ENCODE measurements at regions not wholly inside any gene's neighbourhood (a gene's known extent, or its start where the extent isn't known, plus 50 kb on each side); places are given as distances from the start of the nearest gene placed in this dataset.
"Not testable (repeated sequence)": the region's sequence is repeated elsewhere in the genome, so short reads cannot be mapped to it uniquely, and the experiment has no call there.

- H3K9me3 ChIP-seq (ENCODE audit: control insufficient read depth, insufficient read depth, low read length) = no peaks in the 10 kb centered on the region; the same call in 1 of the 2 replicates
- H3K4me1 ChIP-seq (ENCODE audit: insufficient read depth, low read length) = no peaks in the 10 kb centered on the region
- no peak overlapping the region for H3K9ac ChIP-seq (ENCODE audit: low read depth, low read length)
- no peaks in the 10 kb centered on the region for H3K36me3 ChIP-seq (ENCODE audit: insufficient read depth, low read length)
These were observed 821.6 kb downstream of the ANKRD7 start for GRCh38 chr7:119046068-119046467.

DNA sequence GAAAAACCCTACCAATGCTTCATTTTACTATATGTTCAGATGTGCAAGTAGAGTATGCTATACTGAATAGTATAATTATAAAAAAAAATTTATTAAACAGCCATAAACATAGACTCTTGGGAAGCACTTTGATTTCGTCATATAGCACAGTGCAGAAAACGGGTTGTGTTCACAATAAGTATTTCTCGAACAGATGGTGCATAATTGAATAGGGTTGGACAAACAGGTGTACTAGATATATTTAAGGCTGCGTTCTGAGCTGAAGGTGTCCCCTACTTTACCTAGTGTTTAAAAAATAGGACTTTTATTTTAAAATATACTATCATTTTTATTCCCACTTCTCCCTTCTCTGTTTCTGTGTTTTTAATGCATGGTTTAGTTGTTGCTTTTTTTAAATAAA, 841.5 kb downstream of the ANKRD7 start:
- H3K36me3 ChIP-seq (ENCODE audit: insufficient read depth, low read length) = no peaks in the 10 kb centered on the region
- no peaks in the 10 kb centered on the region for H3K9me3 ChIP-seq (ENCODE audit: control insufficient read depth, insufficient read depth, low read length)
- H3K4me1 ChIP-seq (ENCODE audit: insufficient read depth, low read length) = no peaks in the 10 kb centered on the region
- no peak overlapping the region for H3K9ac ChIP-seq (ENCODE audit: low read depth, low read length)

DNA sequence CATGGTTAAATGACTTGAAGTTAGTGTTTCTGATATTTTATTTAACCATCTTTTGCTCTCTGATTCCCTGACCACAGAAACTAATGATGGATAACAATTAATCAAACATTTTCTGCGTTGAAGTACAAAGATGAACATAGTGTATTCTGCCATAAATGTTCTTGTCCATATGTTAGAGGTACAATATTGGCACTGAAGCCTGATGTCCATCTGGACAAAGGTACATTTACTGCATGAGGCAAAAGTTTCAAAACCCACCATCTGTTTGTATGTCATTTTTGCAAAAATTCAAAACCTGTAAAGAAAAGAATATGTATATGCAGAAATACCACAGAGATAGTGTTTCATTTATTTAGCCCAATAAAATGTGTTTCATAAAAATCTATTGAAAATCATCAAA, 861.5 kb downstream of the ANKRD7 start:
- Histone ChIP-seq H3K9me3 (ENCODE audit: control insufficient read depth, insufficient read depth, low read length) (no peaks in the 10 kb centered on the region), H3K4me1 (ENCODE audit: insufficient read depth, low read length) (no peaks in the 10 kb centered on the region), H3K9ac (ENCODE audit: low read depth, low read length) (no peak overlapping the region), H3K36me3 (ENCODE audit: insufficient read depth, low read length) (no peaks in the 10 kb centered on the region)

- Histone ChIP-seq H3K9ac (ENCODE audit: low read depth, low read length) (no peak overlapping the region), H3K36me3 (ENCODE audit: insufficient read depth, low read length) (no peaks in the 10 kb centered on the region), H3K9me3 (ENCODE audit: control insufficient read depth, insufficient read depth, low read length) (peaks cover 4% of the 10 kb centered on the region), H3K4me1 (ENCODE audit: insufficient read depth, low read length) (no peaks in the 10 kb centered on the region)
These were observed 866.3 kb downstream of the ANKRD7 start for GRCh38 chr7:119090851-119091250.

- peaks cover 9% of the 10 kb centered on the region for H3K9me3 ChIP-seq (ENCODE audit: control insufficient read depth, insufficient read depth, low read length)
- H3K9ac ChIP-seq (ENCODE audit: low read depth, low read length) = no peak overlapping the region
- no peaks in the 10 kb centered on the region for H3K36me3 ChIP-seq (ENCODE audit: insufficient read depth, low read length)
These were observed 872.2 kb downstream of the ANKRD7 start for GRCh38 chr7:119096683-119097082.

DNA sequence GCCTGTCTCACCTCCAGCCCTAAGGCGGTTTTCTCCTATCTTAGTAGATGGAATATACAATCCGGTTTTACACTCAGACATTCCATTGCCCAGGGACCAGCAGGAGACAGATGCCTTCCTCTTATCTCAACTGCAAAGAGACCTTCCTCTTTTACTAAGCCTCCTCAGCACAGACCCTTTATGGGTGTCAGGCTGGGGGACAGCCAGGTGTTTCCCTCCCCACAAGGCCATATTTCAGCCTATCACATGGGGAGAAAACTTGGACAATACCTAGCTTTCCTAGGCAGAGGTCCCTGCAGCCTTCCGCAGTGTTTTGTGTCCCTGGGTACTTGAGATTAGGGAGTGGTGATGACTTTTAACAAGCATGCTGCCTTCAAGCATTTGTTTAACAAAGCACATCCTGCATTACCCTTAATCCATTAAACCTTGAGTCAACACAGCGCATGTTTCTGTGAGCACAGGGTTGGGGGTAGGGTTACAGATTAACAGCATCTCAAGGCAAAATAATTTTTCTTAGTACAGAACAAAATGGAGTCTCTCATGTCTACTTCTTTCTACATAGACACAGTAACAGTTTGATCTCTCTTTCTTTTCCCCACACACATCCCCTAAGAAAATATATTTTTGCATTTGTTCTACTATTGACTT, 876.2 kb downstream of the ANKRD7 start:
- H3K9ac ChIP-seq (ENCODE audit: low read depth, low read length); H3K36me3 ChIP-seq (ENCODE audit: insufficient read depth, low read length); H3K9me3 ChIP-seq (ENCODE audit: control insufficient read depth, insufficient read depth, low read length): not testable (repeated sequence)
- peaks cover 45% of the 10 kb centered on the region for H3K4me1 ChIP-seq (ENCODE audit: insufficient read depth, low read length)

More at GRCh38 chr7:119096683-119097082, 872.2 kb downstream of the ANKRD7 start:
- peaks cover 19% of the 10 kb centered on the region for H3K4me1 ChIP-seq (ENCODE audit: insufficient read depth, low read length)

- H3K9ac ChIP-seq (ENCODE audit: low read depth, low read length) = no peak overlapping the region
- H3K9me3 ChIP-seq (ENCODE audit: control insufficient read depth, insufficient read depth, low read length) = no peaks in the 10 kb centered on the region
- H3K4me1 ChIP-seq (ENCODE audit: insufficient read depth, low read length) = peaks cover 45% of the 10 kb centered on the region
- H3K36me3 ChIP-seq (ENCODE audit: insufficient read depth, low read length) = no peaks in the 10 kb centered on the region
These were observed 877.8 kb downstream of the ANKRD7 start for GRCh38 chr7:119102291-119102690.

GRCh38 chr7:119105381-119105780, 880.9 kb downstream of the ANKRD7 start:
- no peak overlapping the region for H3K9ac ChIP-seq (ENCODE audit: low read depth, low read length)
- no peaks in the 10 kb centered on the region for H3K36me3 ChIP-seq (ENCODE audit: insufficient read depth, low read length)
- peaks cover 34% of the 10 kb centered on the region for H3K4me1 ChIP-seq (ENCODE audit: insufficient read depth, low read length)
- peaks cover 6% of the 10 kb centered on the region; the same call in 1 of the 2 replicates for H3K9me3 ChIP-seq (ENCODE audit: control insufficient read depth, insufficient read depth, low read length)

DNA sequence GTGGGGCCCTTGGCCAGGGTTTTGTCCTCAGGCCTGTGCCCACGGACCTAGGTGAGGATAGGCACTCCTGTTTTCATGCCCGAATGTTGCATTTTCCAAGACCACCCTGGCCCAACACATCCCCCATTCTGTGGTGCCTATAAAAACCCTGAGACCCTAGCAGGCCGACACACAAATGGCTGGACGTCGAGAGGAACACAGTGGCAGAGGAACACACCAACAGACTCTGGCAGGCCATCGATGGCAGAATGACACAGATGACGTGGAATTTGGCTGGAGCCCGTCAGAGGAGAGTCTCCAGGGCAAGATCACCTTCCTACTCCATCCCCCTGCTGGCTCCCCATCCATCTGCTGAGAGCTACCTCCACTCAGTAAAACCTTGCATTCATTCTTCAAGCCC, 898.8 kb downstream of the ANKRD7 start:
- H3K4me1 ChIP-seq (ENCODE audit: insufficient read depth, low read length) = peaks cover 9% of the 10 kb centered on the region; the same call in 1 of the 2 replicates
- no peaks in the 10 kb centered on the region for H3K36me3 ChIP-seq (ENCODE audit: insufficient read depth, low read length)
- no peaks in the 10 kb centered on the region for H3K9me3 ChIP-seq (ENCODE audit: control insufficient read depth, insufficient read depth, low read length)
- H3K9ac ChIP-seq (ENCODE audit: low read depth, low read length) = no peak overlapping the region

DNA sequence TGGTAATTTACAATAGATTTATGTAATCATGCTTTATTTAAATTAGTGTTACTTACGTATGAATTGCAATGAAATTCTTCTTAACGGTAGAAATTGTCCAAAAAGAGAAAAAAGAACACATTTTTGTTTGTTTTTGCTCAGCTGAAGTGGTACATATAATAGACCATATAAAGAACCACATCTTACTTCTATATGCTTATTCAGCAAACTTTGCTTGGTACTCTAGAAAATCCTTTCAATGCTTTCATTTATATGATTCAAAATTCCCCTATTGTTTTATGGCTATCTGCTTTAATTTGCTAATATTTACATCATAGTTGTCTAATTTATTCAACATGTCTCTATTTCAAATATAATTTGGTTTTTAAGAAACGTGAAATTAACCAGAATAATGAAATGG, 903.2 kb downstream of the ANKRD7 start:
- no peak overlapping the region for H3K9ac ChIP-seq (ENCODE audit: low read depth, low read length)
- no peaks in the 10 kb centered on the region for H3K36me3 ChIP-seq (ENCODE audit: insufficient read depth, low read length)
- H3K9me3 ChIP-seq (ENCODE audit: control insufficient read depth, insufficient read depth, low read length) = no peaks in the 10 kb centered on the region
- peaks cover 9% of the 10 kb centered on the region; the same call in 1 of the 2 replicates for H3K4me1 ChIP-seq (ENCODE audit: insufficient read depth, low read length)

DNA sequence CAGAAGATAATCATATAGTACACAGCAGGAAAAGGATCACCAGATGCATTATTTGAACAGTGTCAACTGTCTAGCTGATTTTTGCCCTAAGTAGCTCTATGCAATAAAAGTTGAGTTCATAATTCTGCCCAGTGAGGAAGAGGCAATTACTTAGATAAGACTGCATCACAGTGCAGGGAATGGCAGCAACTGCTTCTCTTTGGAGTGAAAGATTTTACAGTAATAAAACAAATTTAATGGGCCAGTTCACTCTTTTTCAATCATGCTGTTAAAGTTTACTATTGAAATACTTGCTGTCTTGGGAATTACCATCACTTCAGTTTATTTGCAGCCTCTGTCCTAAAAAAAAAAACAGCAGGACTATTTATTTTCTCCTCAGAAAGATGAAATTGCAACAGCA, 907.9 kb downstream of the ANKRD7 start:
- H3K9me3 ChIP-seq (ENCODE audit: control insufficient read depth, insufficient read depth, low read length) = no peaks in the 10 kb centered on the region
- H3K4me1 ChIP-seq (ENCODE audit: insufficient read depth, low read length) = no peaks in the 10 kb centered on the region
- no peak overlapping the region for H3K9ac ChIP-seq (ENCODE audit: low read depth, low read length)

GRCh38 chr7:119167431-119167830, 942.9 kb downstream of the ANKRD7 start:
- Histone ChIP-seq H3K9ac (ENCODE audit: low read depth, low read length) (no peak overlapping the region), H3K4me1 (ENCODE audit: insufficient read depth, low read length) (no peaks in the 10 kb centered on the region), H3K36me3 (ENCODE audit: insufficient read depth, low read length) (no peaks in the 10 kb centered on the region), H3K9me3 (ENCODE audit: control insufficient read depth, insufficient read depth, low read length) (peaks cover 3% of the 10 kb centered on the region; the same call in 1 of the 2 replicates)

More for the DNA sequence above, 907.9 kb downstream of the ANKRD7 start:
- H3K36me3 ChIP-seq (ENCODE audit: insufficient read depth, low read length) = no peaks in the 10 kb centered on the region

GRCh38 chr7:119172043-119172442, 947.5 kb downstream of the ANKRD7 start:
- H3K36me3 ChIP-seq (ENCODE audit: insufficient read depth, low read length) = no peaks in the 10 kb centered on the region
- H3K4me1 ChIP-seq (ENCODE audit: insufficient read depth, low read length) = no peaks in the 10 kb centered on the region
- H3K9ac ChIP-seq (ENCODE audit: low read depth, low read length) = no peak overlapping the region
- no peaks in the 10 kb centered on the region for H3K9me3 ChIP-seq (ENCODE audit: control insufficient read depth, insufficient read depth, low read length)

GRCh38 chr7:119175911-119176627, 951.6 kb downstream of the ANKRD7 start:
- no peak overlapping the region for H3K9ac ChIP-seq (ENCODE audit: low read depth, low read length)
- no peaks in the 10 kb centered on the region for H3K9me3 ChIP-seq (ENCODE audit: control insufficient read depth, insufficient read depth, low read length)
- no peaks in the 10 kb centered on the region for H3K36me3 ChIP-seq (ENCODE audit: insufficient read depth, low read length)
- peaks cover 7% of the 10 kb centered on the region; the same call in 1 of the 2 replicates for H3K4me1 ChIP-seq (ENCODE audit: insufficient read depth, low read length)

GRCh38 chr7:119177863-119178262, 953.4 kb downstream of the ANKRD7 start:
- Histone ChIP-seq H3K9me3 (ENCODE audit: control insufficient read depth, insufficient read depth, low read length) (0 out of 2 replicates have a peak, but pooled peaks cover 2% of the 10 kb centered on the region), H3K4me1 (ENCODE audit: insufficient read depth, low read length) (peaks cover 7% of the 10 kb centered on the region; the same call in 1 of the 2 replicates), H3K36me3 (ENCODE audit: insufficient read depth, low read length) (no peaks in the 10 kb centered on the region), H3K9ac (ENCODE audit: low read depth, low read length) (no peak overlapping the region)
